C4-2B (cell line): ENCODE measurements at regions not wholly inside any gene's neighbourhood (a gene's known extent, or its start where the extent isn't known, plus 50 kb on each side); places are given as distances from the start of the nearest gene placed in this dataset.

Source experiments
- CTCF ChIP-seq: fragments of 450-650 bp; conservative IDR thresholded peaks from 2 replicates; pipeline ENCODE4 v1.5.1; 2017; ENCODE audit warnings: mild to moderate bottlenecking
- ZFX ChIP-seq: fragments of 450-650 bp; IDR thresholded peaks from 2 replicates; pipeline ENCODE4 v1.6.1; 2017

GRCh38 chr12:4830556-4831210, 79.0 kb upstream of the KCNA1 start:
- TF ChIP-seq ZFX (no peak), CTCF (no peak)
